Uterus (tissue), 3 donors: ENCODE measurements at regions not wholly inside any gene's neighbourhood (a gene's known extent, or its start where the extent isn't known, plus 50 kb on each side); places are given as distances from the start of the nearest gene placed in this dataset.

Experiments used
- DNase-seq, 2 donors: peaks; one replicate each; pipeline ENCODE4 v3.0.0-alpha.2; 2019 to 2020
- H3K27ac ChIP-seq, 2 donors: fragments of 200-600 bp; sonication (generic); 1 replicate in 1 of 2; 2 replicates in 1 of 2; pipeline ENCODE4 v1.5.1; 2016 to 2018
- H3K27me3 ChIP-seq, 2 donors: fragments of 200-600 bp; sonication (generic); one replicate each; pipeline ENCODE4 v1.5.1; 2018 to 2019; ENCODE audit warnings: control low read depth in 1 of 2
- H3K36me3 ChIP-seq, 2 donors: fragments of 200-600 bp; sonication (generic); one replicate each; pipeline ENCODE4 v1.5.1; 2019; ENCODE audit warnings: control low read depth in 1 of 2
- H3K4me1 ChIP-seq, 2 donors: fragments of 200-600 bp; sonication (generic); one replicate each; pipeline ENCODE4 v1.5.1; 2018 to 2019; ENCODE audit warnings: control low read depth in 1 of 2
- H3K4me3 ChIP-seq, 2 donors: fragments of 200-600 bp; sonication (generic); 1 replicate in 1 of 2; 2 replicates in 1 of 2; pipeline ENCODE4 v1.5.1; 2018 to 2019; ENCODE audit warnings: mild to moderate bottlenecking in 1 of 2
- H3K9me3 ChIP-seq, 2 donors: fragments of 200-600 bp; sonication (generic); one replicate each; pipeline ENCODE4 v1.5.1; 2019; ENCODE audit warnings: control low read depth in 1 of 2
- CTCF ChIP-seq, 4 experiments: fragments of 200-600 bp in 2 of 4; fragments of 450-650 bp in 2 of 4; sonication (generic) in 2 of 4; IDR thresholded peaks; one replicate each; pipeline ENCODE4 v1.5.1; 2016 to 2019; ENCODE audit warnings: antibody characterized with exemption in 4 of 4, mild to moderate bottlenecking in 2 of 4, moderate library complexity in 1 of 4
- POLR2A ChIP-seq, 2 donors: fragments of 450-650 bp; IDR thresholded peaks; one replicate each; pipeline ENCODE4 v1.6.1; 2016; ENCODE audit warnings: antibody characterized with exemption in 2 of 2, mild to moderate bottlenecking in 1 of 2, moderate library complexity in 1 of 2
- intact Hi-C: fragments of 100-400 bp; cut with DNase I; formaldehyde crosslinking; loops from one replicate; pipeline ENCODE4 v1.15.1; 2023; ENCODE audit warnings: low total_unique reads
- donor health status: DM: yes; HTN: yes; CAD: no.

GRCh38 chr2:37864217-37864616, 60.9 kb upstream of the RMDN2 start:
- intact Hi-C loops: no loop called here
- DNase-seq: no peak
- no peak overlapping the region for H3K4me3 ChIP-seq
- H3K27ac ChIP-seq: peak overlapping the region in 1 of 2 donors; percentile 60
- H3K27me3 ChIP-seq: no peaks in the 10 kb centered on the region
- H3K4me1 ChIP-seq: peaks cover 0 to 5% of the 10 kb centered on the region in 2 donors
- no peak for TF ChIP-seq POLR2A (IDR thresholded peaks at IDR 0.05)
- no peak for TF ChIP-seq CTCF (IDR thresholded peaks at IDR 0.05)
- no peaks in the 10 kb centered on the region for H3K36me3 ChIP-seq
- H3K9me3 ChIP-seq: peaks cover 0 to 3% of the 10 kb centered on the region in 2 donors

GRCh38 chr2:37865640-37866039, 59.4 kb upstream of the RMDN2 start:
- no peaks in the 10 kb centered on the region for H3K27me3 ChIP-seq
- intact Hi-C loops: no loop called here
- TF ChIP-seq POLR2A (IDR thresholded peaks at IDR 0.05) (no peak), CTCF (IDR thresholded peaks at IDR 0.05) (no peak)
- no peak overlapping the region for H3K4me3 ChIP-seq
- peaks cover 0 to 5% of the 10 kb centered on the region in 2 donors for H3K4me1 ChIP-seq
- peak; percentile 44 to 65 for DNase-seq
- H3K9me3 ChIP-seq: no peaks in the 10 kb centered on the region
- no peaks in the 10 kb centered on the region for H3K36me3 ChIP-seq
- peak overlapping the region; percentile 40 to 60 for H3K27ac ChIP-seq

- TF ChIP-seq CTCF (IDR thresholded peaks at IDR 0.05) (no peak), POLR2A (IDR thresholded peaks at IDR 0.05) (no peak)
- H3K4me3 ChIP-seq: no peak overlapping the region
- H3K27me3 ChIP-seq: no peaks in the 10 kb centered on the region
- H3K27ac ChIP-seq: peak overlapping the region; percentile 40 to 60
- no peaks in the 10 kb centered on the region for H3K9me3 ChIP-seq
- peaks cover 0 to 5% of the 10 kb centered on the region in 2 donors for H3K4me1 ChIP-seq
- no peaks in the 10 kb centered on the region for H3K36me3 ChIP-seq
- intact Hi-C loops: no loop called here
- no peak for DNase-seq
Observed at GRCh38 chr2:37866171-37866934, 58.7 kb upstream of the RMDN2 start.

GRCh38 chr2:37867166-37867565, 57.9 kb upstream of the RMDN2 start:
- H3K27ac ChIP-seq: peak overlapping the region in 1 of 2 donors; percentile 74
- intact Hi-C loops: no loop called here

More at GRCh38 chr2:37867166-37867565, 57.9 kb upstream of the RMDN2 start:
- Histone ChIP-seq H3K4me3 (no peak overlapping the region), H3K36me3 (no peaks in the 10 kb centered on the region), H3K9me3 (no peaks in the 10 kb centered on the region), H3K4me1 (peaks cover 3 to 5% of the 10 kb centered on the region in 2 donors), H3K27me3 (no peaks in the 10 kb centered on the region)
- TF ChIP-seq POLR2A (IDR thresholded peaks at IDR 0.05): no peak
- TF ChIP-seq CTCF (IDR thresholded peaks at IDR 0.05): no peak
- no peak for DNase-seq
